HG03108 (cell line): ENCODE measurements at regions not wholly inside any gene's neighbourhood (a gene's known extent, or its start where the extent isn't known, plus 50 kb on each side); places are given as distances from the start of the nearest gene placed in this dataset.
"Not testable (repeated sequence)": the region's sequence is repeated elsewhere in the genome, so short reads cannot be mapped to it uniquely, and the experiment has no call there.

Experiments used
- ATAC-seq: cut with Tn5 transposase; IDR thresholded peaks from one replicate; pipeline ENCODE4 v1.9.1; 2021; ENCODE audit warnings: moderate library complexity; ENCODE audit not compliant: unreplicated experiment

GRCh38 chr5:67889870-67890269 is 325.7 kb upstream of the PIK3R1 start:
- not testable (repeated sequence) for ATAC-seq

- ATAC-seq: no peak
Measured at GRCh38 chr5:67887748-67888161, 327.8 kb upstream of the PIK3R1 start.

- ATAC-seq: no peak
Measured at GRCh38 chr5:67886761-67887160, 328.8 kb upstream of the PIK3R1 start.

DNA sequence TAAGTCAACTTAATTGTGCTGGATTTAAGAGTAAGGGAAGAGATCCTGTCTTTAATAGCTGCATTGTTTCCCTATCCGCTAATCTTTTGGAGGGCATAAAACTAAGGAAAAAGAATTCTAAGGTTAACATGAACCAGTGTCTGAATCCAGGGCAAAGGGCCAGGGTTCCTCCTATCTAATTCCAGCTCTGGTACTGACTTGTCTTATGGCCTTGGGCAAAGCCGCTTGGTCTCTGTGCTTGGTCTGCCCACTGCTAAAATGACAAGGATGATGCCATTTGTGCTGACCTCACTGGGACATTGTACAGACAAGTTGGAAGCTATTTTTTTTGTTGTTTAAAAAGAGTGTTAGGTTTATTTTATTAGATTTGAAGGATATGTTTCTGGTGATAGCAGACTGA is 334.7 kb upstream of the PIK3R1 start:
- no peak for ATAC-seq

GRCh38 chr5:67880511-67880805 is 335.1 kb upstream of the PIK3R1 start:
- ATAC-seq: no peak

- no peak for ATAC-seq
Measured at GRCh38 chr5:67879620-67880510, 335.7 kb upstream of the PIK3R1 start.

- ATAC-seq: no peak
Measured at GRCh38 chr5:67878933-67879332, 336.6 kb upstream of the PIK3R1 start.

DNA sequence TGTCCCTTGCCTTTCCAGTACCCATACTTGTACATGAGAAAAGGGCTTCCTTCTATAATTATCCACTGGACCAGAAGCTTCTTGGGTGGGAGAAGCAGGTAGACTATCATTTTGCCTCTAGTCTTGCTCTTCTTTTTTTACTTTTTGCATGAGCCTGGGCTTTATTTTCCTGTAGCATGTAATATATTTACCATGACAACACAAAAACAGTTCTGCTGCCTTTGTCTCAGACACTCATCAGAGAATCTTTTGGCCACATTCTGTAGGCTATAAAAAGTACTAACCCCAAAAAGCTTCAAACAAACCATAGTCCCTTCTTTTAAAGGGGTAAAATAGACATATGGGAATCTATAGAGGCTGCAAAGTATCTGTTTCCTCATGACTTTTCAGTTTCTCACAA is 339.2 kb upstream of the PIK3R1 start:
- no peak for ATAC-seq

- no peak for ATAC-seq
Measured at GRCh38 chr5:67875601-67876000, 340.0 kb upstream of the PIK3R1 start.

- ATAC-seq: no peak
Measured at GRCh38 chr5:67873935-67874334, 341.6 kb upstream of the PIK3R1 start.

- ATAC-seq: no peak
Measured at GRCh38 chr5:67870662-67871061, 344.9 kb upstream of the PIK3R1 start.

DNA sequence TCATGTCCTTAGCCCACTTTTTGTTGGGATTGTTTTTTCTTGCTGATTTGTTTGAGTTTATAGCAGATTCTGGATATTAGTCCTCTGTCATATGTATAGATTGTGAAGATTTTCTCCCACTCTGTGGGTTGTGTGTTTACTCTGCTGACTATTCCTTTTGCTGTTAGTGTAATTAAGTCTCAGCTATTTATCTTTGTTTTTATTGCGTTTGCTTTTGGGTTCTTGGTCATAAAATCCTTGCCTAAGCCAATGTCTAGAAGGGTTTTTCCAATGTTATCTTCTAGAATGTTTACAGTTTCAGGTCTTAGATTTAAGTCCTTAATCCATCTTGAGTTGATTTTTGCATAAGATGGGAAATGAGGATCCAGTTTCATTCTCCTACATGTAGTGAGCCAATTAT is 351.2 kb upstream of the PIK3R1 start:
- ATAC-seq: not testable (repeated sequence)

DNA sequence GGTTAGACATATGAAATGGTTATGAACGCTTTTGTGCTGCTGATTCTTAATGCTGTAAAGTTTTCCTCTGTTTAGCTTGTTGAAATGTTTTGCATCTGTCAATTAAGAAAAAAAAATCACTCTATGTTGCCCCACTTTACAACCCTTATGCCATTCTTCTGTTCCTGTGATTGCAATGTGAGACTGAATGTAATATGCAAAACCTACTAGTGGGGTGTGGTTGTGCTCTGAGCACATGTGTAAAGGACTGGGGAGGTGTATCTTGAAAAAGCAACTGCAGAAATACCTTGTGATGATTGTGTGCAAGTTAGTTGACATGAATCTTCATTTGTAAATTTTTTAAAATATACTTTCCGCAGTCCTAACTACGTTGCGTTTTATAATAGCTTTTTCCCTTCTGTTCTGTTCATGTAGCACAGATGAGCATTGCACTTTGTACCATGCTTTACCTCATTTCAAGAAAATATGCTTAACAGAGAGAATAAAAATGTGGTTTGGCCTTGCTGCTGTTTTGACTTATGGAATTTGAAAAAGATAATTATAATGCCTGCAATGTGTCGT is 357.0 kb upstream of the PIK3R1 start:
- ATAC-seq: no peak

DNA sequence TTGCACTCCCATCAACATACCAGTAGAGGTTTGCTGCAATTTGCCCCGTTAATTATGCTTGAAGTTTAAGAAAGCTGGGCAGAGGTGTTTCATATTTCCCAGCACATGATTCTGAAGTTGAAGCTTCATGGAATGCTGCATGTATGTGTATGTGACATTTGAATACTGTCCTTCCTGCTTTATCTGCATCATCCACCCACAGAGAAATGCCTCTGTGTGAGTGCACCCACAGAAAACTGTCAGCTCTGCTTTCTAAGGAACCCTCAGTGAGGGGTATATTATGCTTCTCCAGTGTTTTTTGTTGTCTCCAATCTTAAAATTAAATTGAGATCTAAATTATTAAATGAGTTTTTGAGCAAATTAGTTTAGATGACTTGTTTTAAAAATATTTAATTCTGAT is 358.1 kb upstream of the PIK3R1 start:
- no peak for ATAC-seq

- no peak for ATAC-seq
Measured at GRCh38 chr5:67855523-67855922, 360.0 kb upstream of the PIK3R1 start.

DNA sequence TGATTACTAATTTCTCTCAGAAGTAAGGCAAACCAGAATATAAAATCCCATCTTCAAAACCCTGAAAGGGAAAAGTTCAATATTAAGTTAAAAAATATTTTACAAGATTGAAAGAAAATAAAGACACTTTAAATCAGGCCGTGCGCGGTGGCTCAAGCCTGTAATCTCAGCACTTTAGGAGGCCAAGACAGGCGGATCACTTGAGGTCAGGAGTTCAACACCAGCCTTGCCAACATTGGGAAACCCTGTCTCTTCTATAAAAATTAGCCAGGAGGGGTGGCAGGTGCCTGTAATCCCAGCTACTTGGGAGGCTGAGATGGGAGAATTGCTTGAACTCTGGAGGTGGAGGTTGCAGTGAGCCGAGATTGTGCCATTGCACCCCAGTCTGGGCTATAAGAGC is 364.6 kb upstream of the PIK3R1 start:
- not testable (repeated sequence) for ATAC-seq

GRCh38 chr5:67844924-67845323 is 370.6 kb upstream of the PIK3R1 start:
- ATAC-seq: no peak

GRCh38 chr5:67842806-67843205 is 372.8 kb upstream of the PIK3R1 start:
- no peak for ATAC-seq

DNA sequence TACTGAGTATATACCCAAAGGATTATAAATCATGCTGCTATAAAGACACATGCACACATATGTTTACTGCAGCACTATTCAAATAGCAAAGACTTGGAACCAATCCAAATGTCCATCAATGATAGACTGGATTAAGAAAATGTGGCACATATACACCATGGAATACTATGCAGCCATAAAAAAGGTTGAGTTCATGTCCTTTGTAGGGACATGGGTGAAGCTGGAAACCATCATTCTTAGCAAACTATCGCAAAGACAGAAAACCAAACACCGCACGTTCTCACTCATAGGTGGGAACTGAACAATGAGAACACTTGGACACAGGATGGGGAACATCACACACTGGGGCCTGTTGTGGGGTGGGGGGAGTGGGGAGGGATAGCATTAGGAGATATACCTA is 378.3 kb upstream of the PIK3R1 start:
- ATAC-seq: not testable (repeated sequence)

GRCh38 chr5:67836496-67836895 is 379.1 kb upstream of the PIK3R1 start:
- ATAC-seq: not testable (repeated sequence)

DNA sequence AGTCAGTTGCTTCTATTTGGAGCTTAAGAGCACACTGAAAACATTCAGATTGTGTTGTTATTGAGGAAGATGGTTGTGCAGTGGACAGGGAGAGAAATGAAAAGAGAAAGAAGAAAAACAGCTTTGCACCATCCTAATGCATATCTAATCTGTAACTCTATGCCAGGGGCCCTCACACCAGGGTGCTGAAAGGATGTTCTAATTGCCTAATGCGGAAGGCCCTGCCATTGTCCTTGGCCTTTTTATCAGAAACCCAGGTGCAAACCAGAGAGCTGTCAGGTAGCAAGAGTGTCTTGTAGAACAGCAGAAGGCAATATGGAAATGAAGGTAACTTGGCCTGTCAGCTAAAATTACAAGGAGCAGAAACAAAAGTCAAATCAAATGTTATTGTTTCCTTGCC is 384.5 kb upstream of the PIK3R1 start:
- ATAC-seq: no peak

GRCh38 chr5:67827541-67827940 is 388.0 kb upstream of the PIK3R1 start:
- no peak for ATAC-seq

GRCh38 chr5:67824852-67825251 is 390.7 kb upstream of the PIK3R1 start:
- no peak for ATAC-seq
